Transverse colon (tissue), 4 donors: ENCODE measurements at regions not wholly inside any gene's neighbourhood (a gene's known extent, or its start where the extent isn't known, plus 50 kb on each side); places are given as distances from the start of the nearest gene placed in this dataset.

Experiments used
- DNase-seq: peaks from one replicate; pipeline ENCODE4 v3.0.0-alpha.2; 2019
- H3K27ac ChIP-seq, 4 donors: fragments of 200-600 bp; sonication (generic); 2 replicates each; pipeline ENCODE4 v1.5.1; 2016 to 2018; ENCODE audit warnings: inconsistent platforms in 4 of 4
- H3K27me3 ChIP-seq: fragments of 200-600 bp; sonication (generic); 2 replicates; pipeline ENCODE4 v1.5.1; 2017; ENCODE audit warnings: inconsistent platforms
- H3K36me3 ChIP-seq, 4 donors: fragments of 200-600 bp; sonication (generic); 2 replicates each; pipeline ENCODE4 v1.5.1; 2017 to 2019; ENCODE audit warnings: inconsistent platforms in 4 of 4
- H3K4me1 ChIP-seq, 4 donors: fragments of 200-600 bp; sonication (generic); 2 replicates each; pipeline ENCODE4 v1.5.1; 2017 to 2020; ENCODE audit warnings: inconsistent platforms in 4 of 4
- H3K4me3 ChIP-seq, 4 donors: fragments of 200-600 bp; sonication (generic); 1 replicate in 1 of 4; 2 replicates in 3 of 4; pipeline versions ENCODE4 v1.5.1 to v1.6.1; 2017 to 2019; ENCODE audit warnings: inconsistent platforms in 4 of 4
- H3K9me3 ChIP-seq, 2 donors: fragments of 200-600 bp; sonication (generic); 2 replicates each; pipeline ENCODE4 v1.5.1; 2017 to 2019; ENCODE audit warnings: inconsistent platforms in 2 of 2
- EP300 ChIP-seq: sonication (generic); formaldehyde crosslinking; IDR thresholded peaks from one replicate; pipeline ENCODE4 v1.6.1; 2017; ENCODE audit warnings: antibody characterized with exemption, low read depth
- POLR2A ChIP-seq: fragments of 450-650 bp; IDR thresholded peaks from one replicate; pipeline ENCODE4 v1.6.1; 2016; ENCODE audit warnings: antibody characterized with exemption, mild to moderate bottlenecking, moderate library complexity
- POLR2AphosphoS5 ChIP-seq, 3 donors: sonication (generic); formaldehyde crosslinking; IDR thresholded peaks; one replicate each; pipeline ENCODE4 v1.6.1; 2016; ENCODE audit warnings: antibody characterized with exemption in 3 of 3
- WGBS, 2 donors: methylation state at CpG; one replicate each; pipeline ENCODE4 v1.1.5; 2018; ENCODE audit warnings: low coverage in 1 of 2; 5-methylcytosine and 5-hydroxymethylcytosine counted together
- in situ Hi-C, 4 donors: fragments of 200-750 bp; cut with MboI; loops; one replicate each; pipeline versions ENCODE4 v1.15.0 to v1.15.1; 2017; ENCODE audit warnings: low sequenced_read_pairs in 3 of 4, low pct_ligation_motif_present in 1 of 4, low pct_unique_long_range_greater_than_20kb in 1 of 4
- intact Hi-C: fragments of 100-400 bp; cut with DNase I; formaldehyde crosslinking; loops from one replicate; pipeline ENCODE4 v1.15.1; 2023; ENCODE audit warnings: low total_unique reads
- TF ChIP-seq, protein P1 (sequence below), 5 experiments: fragments of 200-600 bp in 3 of 5; fragments of 450-650 bp in 2 of 5; sonication (generic) in 3 of 5; IDR thresholded peaks; 1 replicate in 2 of 5; 2 replicates in 3 of 5; pipeline ENCODE4 v1.5.1; 2016 to 2017; ENCODE audit warnings: antibody characterized with exemption in 5 of 5, inconsistent platforms in 3 of 5, mild to moderate bottlenecking in 2 of 5, moderate library complexity in 1 of 5

DNA sequence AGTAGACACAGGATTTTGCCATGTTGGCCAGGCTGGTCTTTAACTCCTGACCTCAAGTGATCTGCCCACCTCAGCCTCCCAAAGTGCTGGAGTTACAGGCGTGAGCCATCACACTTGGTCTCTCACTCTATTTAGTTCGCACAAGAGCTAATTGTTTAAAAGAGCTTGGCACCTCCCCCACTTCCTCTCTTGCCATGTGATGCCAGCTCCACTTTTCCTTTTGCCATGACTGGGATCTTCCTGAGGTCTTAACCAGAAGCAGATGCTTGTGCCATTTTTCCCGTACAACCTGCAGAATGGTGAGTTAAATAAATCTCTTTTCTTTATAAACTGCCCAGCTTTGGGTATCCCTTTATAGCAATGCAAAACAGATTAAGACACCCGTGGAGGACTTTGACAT is 200.1 kb upstream of the FRMD6 start:
- no peak overlapping the region for H3K27ac ChIP-seq
- H3K4me3 ChIP-seq = no peak overlapping the region
- no peaks in the 10 kb centered on the region for H3K27me3 ChIP-seq
- in situ Hi-C loops (no loop called here), intact Hi-C loops (no loop called here)
- H3K9me3 ChIP-seq = no peaks in the 10 kb centered on the region
- no peak for DNase-seq
- TF ChIP-seq, protein P1, sequence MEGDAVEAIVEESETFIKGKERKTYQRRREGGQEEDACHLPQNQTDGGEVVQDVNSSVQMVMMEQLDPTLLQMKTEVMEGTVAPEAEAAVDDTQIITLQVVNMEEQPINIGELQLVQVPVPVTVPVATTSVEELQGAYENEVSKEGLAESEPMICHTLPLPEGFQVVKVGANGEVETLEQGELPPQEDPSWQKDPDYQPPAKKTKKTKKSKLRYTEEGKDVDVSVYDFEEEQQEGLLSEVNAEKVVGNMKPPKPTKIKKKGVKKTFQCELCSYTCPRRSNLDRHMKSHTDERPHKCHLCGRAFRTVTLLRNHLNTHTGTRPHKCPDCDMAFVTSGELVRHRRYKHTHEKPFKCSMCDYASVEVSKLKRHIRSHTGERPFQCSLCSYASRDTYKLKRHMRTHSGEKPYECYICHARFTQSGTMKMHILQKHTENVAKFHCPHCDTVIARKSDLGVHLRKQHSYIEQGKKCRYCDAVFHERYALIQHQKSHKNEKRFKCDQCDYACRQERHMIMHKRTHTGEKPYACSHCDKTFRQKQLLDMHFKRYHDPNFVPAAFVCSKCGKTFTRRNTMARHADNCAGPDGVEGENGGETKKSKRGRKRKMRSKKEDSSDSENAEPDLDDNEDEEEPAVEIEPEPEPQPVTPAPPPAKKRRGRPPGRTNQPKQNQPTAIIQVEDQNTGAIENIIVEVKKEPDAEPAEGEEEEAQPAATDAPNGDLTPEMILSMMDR (IDR thresholded peaks at IDR 0.05) = no peak
- TF ChIP-seq POLR2AphosphoS5 (IDR thresholded peaks at IDR 0.05) (no peak), POLR2A (no peak), EP300 (no peak)
- 40 to 70% methylated on average over 1 to 4 of the region's 4 CpGs for WGBS, 2 donors
- peaks cover 0 to 4% (median 0%) of the 10 kb centered on the region in 4 donors for H3K4me1 ChIP-seq
- no peaks in the 10 kb centered on the region for H3K36me3 ChIP-seq

DNA sequence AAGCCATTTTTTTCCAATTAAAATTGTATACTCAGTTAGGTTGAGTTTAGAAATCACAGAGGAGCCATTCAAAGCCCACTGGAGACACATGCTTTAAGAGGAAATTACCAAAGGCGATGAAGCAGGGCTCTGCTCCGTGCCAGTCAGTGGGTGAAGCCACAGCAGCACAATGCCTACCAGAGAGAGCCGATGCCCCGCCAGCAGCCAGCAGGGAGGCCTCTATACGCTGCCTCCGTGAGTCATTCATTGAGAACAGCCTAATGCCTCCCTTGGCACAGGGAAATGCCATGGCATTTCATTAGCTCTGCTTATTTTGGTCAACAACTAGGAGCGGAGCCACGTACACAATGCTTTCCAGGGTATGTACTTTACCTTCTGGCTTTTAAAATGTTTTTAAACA is 197.8 kb upstream of the FRMD6 start:
- Histone ChIP-seq H3K4me3 (no peak overlapping the region), H3K27ac (no peak overlapping the region), H3K4me1 (peaks cover 0 to 4% (median 0%) of the 10 kb centered on the region in 4 donors), H3K36me3 (no peaks in the 10 kb centered on the region), H3K9me3 (no peaks in the 10 kb centered on the region), H3K27me3 (no peaks in the 10 kb centered on the region)
- in situ Hi-C loops = no loop called here
- intact Hi-C loops = no loop called here
- DNase-seq = no peak
- WGBS, 2 donors = 60 to 89% methylated on average over 5 to 8 of the region's 8 CpGs
- TF ChIP-seq, protein P1 (IDR thresholded peaks at IDR 0.05) = no peak
- TF ChIP-seq POLR2A = no peak
- TF ChIP-seq POLR2AphosphoS5 (IDR thresholded peaks at IDR 0.05) = no peak
- TF ChIP-seq EP300 = no peak

- no peaks in the 10 kb centered on the region for H3K4me1 ChIP-seq
- intact Hi-C loops = no loop called here
- no peaks in the 10 kb centered on the region for H3K9me3 ChIP-seq
- TF ChIP-seq, protein P1 (IDR thresholded peaks at IDR 0.05) = no peak
- TF ChIP-seq EP300 = no peak
- TF ChIP-seq POLR2A = no peak
- no peak for TF ChIP-seq POLR2AphosphoS5 (IDR thresholded peaks at IDR 0.05)
- no peak overlapping the region for H3K4me3 ChIP-seq
- no peaks in the 10 kb centered on the region for H3K27me3 ChIP-seq
- DNase-seq = no peak
- H3K36me3 ChIP-seq = no peaks in the 10 kb centered on the region
- in situ Hi-C loops = no loop called here
- WGBS, 2 donors = 73% methylated on average over 1 of the region's 1 CpG
- H3K27ac ChIP-seq = no peak overlapping the region
These were observed 197.4 kb upstream of the FRMD6 start for GRCh38 chr14:51454351-51454750.

DNA sequence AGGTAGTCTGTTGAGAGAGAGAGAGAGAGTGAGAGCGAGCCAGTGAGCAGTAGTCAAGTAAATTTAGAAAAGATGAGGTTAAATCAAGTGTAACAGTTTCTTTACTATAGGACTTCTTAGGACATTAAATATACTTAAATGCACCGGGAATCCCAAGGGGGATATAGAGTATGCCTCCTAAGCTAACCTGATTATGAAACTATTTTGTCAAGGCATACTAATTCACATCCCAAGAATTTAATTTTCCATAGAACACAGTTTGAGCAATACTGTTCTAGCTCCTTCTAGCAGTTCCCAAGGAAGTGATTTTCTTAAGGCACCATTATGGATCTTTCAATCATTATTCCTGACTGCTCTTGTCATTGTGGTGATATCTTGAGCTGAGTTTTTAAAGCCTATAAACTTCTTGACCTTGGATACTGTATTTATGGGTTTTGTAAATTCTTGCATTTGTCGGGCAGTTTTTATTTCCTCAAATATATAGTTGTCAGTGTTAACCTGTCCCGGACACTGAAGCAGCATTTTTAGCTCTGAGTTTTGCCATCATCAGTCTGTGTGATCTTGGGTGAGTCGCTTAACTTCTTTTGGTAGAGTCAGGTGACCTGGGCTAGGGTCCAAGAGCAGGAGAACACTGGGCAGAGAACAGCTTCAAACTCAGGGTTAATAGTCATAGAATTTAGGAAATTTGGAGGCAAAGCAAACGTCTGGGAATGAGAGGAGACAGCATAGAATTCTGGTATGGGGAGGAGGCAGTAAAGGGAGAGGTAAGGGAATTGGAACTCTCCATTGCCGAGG is 196.5 kb upstream of the FRMD6 start:
- intact Hi-C loops (no loop called here), in situ Hi-C loops (no loop called here)
- Histone ChIP-seq H3K36me3 (no peaks in the 10 kb centered on the region), H3K4me1 (no peaks in the 10 kb centered on the region), H3K9me3 (no peaks in the 10 kb centered on the region), H3K27ac (no peak overlapping the region), H3K27me3 (no peaks in the 10 kb centered on the region), H3K4me3 (no peak overlapping the region)
- 70 to 78% methylated on average over 7 of the region's 7 CpGs for WGBS, 2 donors
- TF ChIP-seq, protein P1 (IDR thresholded peaks at IDR 0.05) = no peak
- TF ChIP-seq EP300 = no peak
- no peak for TF ChIP-seq POLR2A
- TF ChIP-seq POLR2AphosphoS5 (IDR thresholded peaks at IDR 0.05) = no peak
- DNase-seq = no peak
